Endothelial cell of umbilical vein (primary cell): ENCODE measurements at regions not wholly inside any gene's neighbourhood (a gene's known extent, or its start where the extent isn't known, plus 50 kb on each side); places are given as distances from the start of the nearest gene placed in this dataset.

ENCODE experiments used
- BruUV-seq: library from RNA; stranded (reverse); fragments of 400-500 nt; replicated peaks from 2 replicates; lab custom pipeline; 2021; lab: Mats Ljungman, UMichigan
- CTCF ChIA-PET: fragments of 300-600, 350-600 bp; sonication (Branson Sonifier 250); formaldehyde crosslinking; loops from one replicate; lab custom pipeline; 2021; ENCODE audit warnings: antibody characterized with exemption, inconsistent platforms; lab: Charles Lee
- POLR2A ChIA-PET: fragments of 300-600, 350-600 bp; sonication (Branson Sonifier 250); formaldehyde crosslinking; loops from one replicate; lab custom pipeline; 2021; ENCODE audit warnings: antibody characterized with exemption, inconsistent platforms; lab: Charles Lee
- DNase-seq: peaks from one replicate; pipeline ENCODE4 v3.0.0-alpha.2; 2011; ENCODE audit warnings: low read depth, low spot score
- FAIRE-seq: peaks from 2 replicates; lab custom pipeline; 2011; peaks lifted over from hg19 to GRCh38; lab: Jason Lieb, UNC
- H2AFZ ChIP-seq: 2 replicates; pipeline ENCODE4 v1.6.0; 2012; ENCODE audit warnings: low read depth, low read length, control low read depth, inconsistent platforms
- H3K27ac ChIP-seq: 2 replicates; pipeline ENCODE4 v1.5.1; 2011; ENCODE audit warnings: low read depth, mild to moderate bottlenecking, control low read depth, low read length, moderate library complexity; ENCODE audit not compliant: insufficient read depth
- H3K27me3 ChIP-seq, 2 experiments: 2 replicates each; pipeline versions ENCODE4 v1.6.0 to v1.6.1; 2011; ENCODE audit warnings: low read length in 2 of 2, mixed read lengths in 1 of 2; ENCODE audit not compliant: control insufficient read depth in 2 of 2, insufficient read depth in 2 of 2
- H3K36me3 ChIP-seq, 2 experiments: 2 replicates in 1 of 2; 3 replicates in 1 of 2; pipeline ENCODE4 v1.5.1; 2011; ENCODE audit warnings: low read length in 2 of 2, mild to moderate bottlenecking in 1 of 2, moderate library complexity in 1 of 2; ENCODE audit not compliant: control insufficient read depth in 2 of 2, insufficient read depth in 2 of 2; ENCODE audit errors: extremely low read depth in 1 of 2
- H3K4me1 ChIP-seq: 3 replicates; pipeline ENCODE4 v1.5.1; 2011; ENCODE audit warnings: mild to moderate bottlenecking, low read length; ENCODE audit not compliant: control insufficient read depth, insufficient read depth; ENCODE audit errors: extremely low read depth
- H3K4me2 ChIP-seq: 2 replicates; pipeline ENCODE4 v1.6.1; 2011; ENCODE audit warnings: low read length, control low read depth, mixed read lengths; ENCODE audit not compliant: insufficient read depth
- H3K4me3 ChIP-seq, 3 experiments: fragments of 200-600 bp in 1 of 3; sonication (generic), shearing (Covaris generic) in 1 of 3; replicated peaks in 1 of 3; 2 replicates each; pipeline ENCODE4 v1.5.1; 2011 to 2016; ENCODE audit warnings: control low read depth in 3 of 3, low read length in 3 of 3, mild to moderate bottlenecking in 2 of 3, inconsistent platforms in 1 of 3, low read depth in 1 of 3, moderate library complexity in 1 of 3; ENCODE audit not compliant: insufficient read depth in 1 of 3
- H3K79me2 ChIP-seq: 2 replicates; pipeline ENCODE4 v1.6.0; 2012; ENCODE audit warnings: low read length, inconsistent platforms; ENCODE audit not compliant: control insufficient read depth, insufficient read depth
- H3K9ac ChIP-seq: replicated peaks from 2 replicates; pipeline ENCODE3; 2011; ENCODE audit warnings: low read length, control low read depth; ENCODE audit not compliant: insufficient read depth; ENCODE audit errors: extremely low read depth
- H3K9me1 ChIP-seq: replicated peaks from 3 replicates; pipeline ENCODE4 v1.6.0; 2011; ENCODE audit warnings: mild to moderate bottlenecking, low read length; ENCODE audit not compliant: control insufficient read depth, insufficient read depth; ENCODE audit errors: extremely low read depth
- H3K9me3 ChIP-seq: replicated peaks from 2 replicates; pipeline ENCODE4 v1.5.1; 2012; ENCODE audit warnings: low read length, inconsistent platforms; ENCODE audit not compliant: control insufficient read depth, insufficient read depth
- H4K20me1 ChIP-seq: replicated peaks from 2 replicates; pipeline ENCODE3; 2011; ENCODE audit warnings: mild to moderate bottlenecking, low read length; ENCODE audit not compliant: control insufficient read depth, insufficient read depth; ENCODE audit errors: extremely low read depth
- EZH2 ChIP-seq: IDR thresholded peaks from 2 replicates; pipeline ENCODE4 v1.6.1; 2012; ENCODE audit warnings: borderline replicate concordance, low read depth, mild to moderate bottlenecking, moderate library complexity, low read length, inconsistent platforms; ENCODE audit not compliant: severe bottlenecking
- FOS ChIP-seq: IDR thresholded peaks from 2 replicates; pipeline ENCODE4 v1.6.1; 2011; ENCODE audit warnings: mild to moderate bottlenecking, low read length, moderate library complexity, borderline replicate concordance; ENCODE audit not compliant: insufficient read depth
- GATA2 ChIP-seq: IDR thresholded peaks from 2 replicates; pipeline ENCODE4 v1.7.0; 2011; ENCODE audit warnings: low read depth, mild to moderate bottlenecking, moderate library complexity, mixed read lengths, low read length; ENCODE audit not compliant: insufficient read length, insufficient read depth
- JUN ChIP-seq: IDR thresholded peaks from 2 replicates; pipeline ENCODE4 v1.6.1; 2011; ENCODE audit warnings: borderline replicate concordance, low read depth; ENCODE audit not compliant: insufficient read length, insufficient read depth
- MYC ChIP-seq: IDR thresholded peaks from one replicate; pipeline ENCODE4 v1.6.1; 2011; ENCODE audit warnings: mild to moderate bottlenecking, low read depth, low read length
- POLR2A ChIP-seq: IDR thresholded peaks from 2 replicates; pipeline ENCODE4 v1.6.1; 2012; ENCODE audit warnings: low read depth, mild to moderate bottlenecking, control low read depth, low read length
- POLR2AphosphoS5 ChIP-seq: IDR thresholded peaks from 2 replicates; pipeline ENCODE4 v1.6.1; 2012; ENCODE audit warnings: low read depth, mild to moderate bottlenecking, control low read depth, low read length, moderate library complexity; ENCODE audit not compliant: insufficient read depth
- dilution Hi-C: fragments of 300-500 bp; cut with MboI; formaldehyde crosslinking; loops from one replicate; pipeline ENCODE4 v1.15.0; 2019; ENCODE audit warnings: low sequenced_read_pairs; ENCODE audit not compliant: extremely low pct_ligation_motif_present
- intact Hi-C: fragments of 100-400 bp; cut with micrococcal nuclease; formaldehyde crosslinking; loops from one replicate; pipeline ENCODE4 v1.10.0; 2022
- TF ChIP-seq, protein P1 (sequence below): IDR thresholded peaks from 2 replicates; pipeline ENCODE4 v1.6.1; 2011; ENCODE audit not compliant: insufficient read depth, insufficient read length
- TF ChIP-seq, protein P2 (sequence below), 2 donors: IDR thresholded peaks; 1 replicate in 1 of 2; 2 replicates in 1 of 2; pipeline ENCODE4 v1.5.1; 2011; ENCODE audit warnings: low read length in 2 of 2, mild to moderate bottlenecking in 2 of 2, moderate library complexity in 2 of 2, control low read depth in 1 of 2, inconsistent platforms in 1 of 2, low read depth in 1 of 2; ENCODE audit not compliant: insufficient read depth in 1 of 2; ENCODE audit errors: extremely low read depth in 1 of 2

DNA sequence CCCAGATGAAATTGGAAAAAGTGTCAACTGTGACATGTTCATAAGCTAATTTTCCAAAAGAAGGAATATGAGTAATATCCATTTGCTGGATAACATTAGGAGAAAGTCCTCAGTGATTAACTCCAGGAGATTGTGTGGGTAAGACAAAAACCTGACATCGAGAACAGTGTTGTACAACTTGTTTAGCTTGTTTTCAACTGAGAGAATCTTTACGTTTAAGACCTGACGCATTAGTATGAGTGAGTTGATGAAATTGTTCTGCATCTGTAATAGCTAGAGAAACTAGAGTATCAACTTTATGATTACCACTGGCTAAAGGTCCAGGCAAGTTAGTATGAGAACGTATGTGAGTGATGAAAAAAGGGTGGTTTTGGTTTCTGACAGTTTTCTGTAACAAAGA is 1452.4 kb downstream of the NLGN4Y start:
- H3K9me3 ChIP-seq, result no peaks in the 10 kb centered on the region
- H3K79me2 ChIP-seq, result no peaks in the 10 kb centered on the region
- ChIA-PET POLR2A (no interaction called here), CTCF (no interaction called here)
- no peak overlapping the region for H3K4me2 ChIP-seq
- H3K27me3 ChIP-seq, result no peaks in the 10 kb centered on the region
- BruUV-seq, result no TSS peak
- no peaks in the 10 kb centered on the region for H4K20me1 ChIP-seq
- H2AFZ ChIP-seq, result no peak overlapping the region
- intact Hi-C loops (no loop called here), dilution Hi-C loops (no loop called here)
- no peaks in the 10 kb centered on the region for H3K36me3 ChIP-seq
- DNase-seq (no peak), FAIRE-seq (no peak)
- H3K4me1 ChIP-seq, result no peaks in the 10 kb centered on the region
- no peak overlapping the region for H3K4me3 ChIP-seq
- H3K27ac ChIP-seq, result no peak overlapping the region
- no peak for TF ChIP-seq POLR2AphosphoS5
- no peak for TF ChIP-seq POLR2A
- TF ChIP-seq, protein P1, sequence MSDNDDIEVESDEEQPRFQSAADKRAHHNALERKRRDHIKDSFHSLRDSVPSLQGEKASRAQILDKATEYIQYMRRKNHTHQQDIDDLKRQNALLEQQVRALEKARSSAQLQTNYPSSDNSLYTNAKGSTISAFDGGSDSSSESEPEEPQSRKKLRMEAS, result no peak
- no peak for TF ChIP-seq MYC
- TF ChIP-seq FOS, result no peak
- no peak for TF ChIP-seq JUN
- TF ChIP-seq, protein P2, sequence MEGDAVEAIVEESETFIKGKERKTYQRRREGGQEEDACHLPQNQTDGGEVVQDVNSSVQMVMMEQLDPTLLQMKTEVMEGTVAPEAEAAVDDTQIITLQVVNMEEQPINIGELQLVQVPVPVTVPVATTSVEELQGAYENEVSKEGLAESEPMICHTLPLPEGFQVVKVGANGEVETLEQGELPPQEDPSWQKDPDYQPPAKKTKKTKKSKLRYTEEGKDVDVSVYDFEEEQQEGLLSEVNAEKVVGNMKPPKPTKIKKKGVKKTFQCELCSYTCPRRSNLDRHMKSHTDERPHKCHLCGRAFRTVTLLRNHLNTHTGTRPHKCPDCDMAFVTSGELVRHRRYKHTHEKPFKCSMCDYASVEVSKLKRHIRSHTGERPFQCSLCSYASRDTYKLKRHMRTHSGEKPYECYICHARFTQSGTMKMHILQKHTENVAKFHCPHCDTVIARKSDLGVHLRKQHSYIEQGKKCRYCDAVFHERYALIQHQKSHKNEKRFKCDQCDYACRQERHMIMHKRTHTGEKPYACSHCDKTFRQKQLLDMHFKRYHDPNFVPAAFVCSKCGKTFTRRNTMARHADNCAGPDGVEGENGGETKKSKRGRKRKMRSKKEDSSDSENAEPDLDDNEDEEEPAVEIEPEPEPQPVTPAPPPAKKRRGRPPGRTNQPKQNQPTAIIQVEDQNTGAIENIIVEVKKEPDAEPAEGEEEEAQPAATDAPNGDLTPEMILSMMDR (IDR thresholded peaks at IDR 0.05; ENCODE audit: extremely low read depth in 1 of 2, insufficient read depth in 1 of 2, low read depth in 1 of 2, low read length in 2 of 2), result no peak
- TF ChIP-seq EZH2, result no peak
- no peak for TF ChIP-seq GATA2
- H3K9ac ChIP-seq, result no peak overlapping the region
- no peaks in the 10 kb centered on the region for H3K9me1 ChIP-seq
